ENCODE measurements at regions not wholly inside any gene's neighbourhood (a gene's known extent, or its start where the extent isn't known, plus 50 kb on each side); places are given as distances from the start of the nearest gene placed in this dataset.

- no peak for DNase-seq (ENCODE audit: low read depth)
These were observed 52.6 kb upstream of the OLFM4 start for GRCh38 chr13:52975969-52976368.

GRCh38 chr13:52975161-52975560 is 53.5 kb upstream of the OLFM4 start:
- DNase-seq (ENCODE audit: low read depth) = no peak

- no peak for DNase-seq (ENCODE audit: low read depth)
These were observed 53.9 kb upstream of the OLFM4 start for GRCh38 chr13:52974711-52975110.

GRCh38 chr13:52969373-52969772 is 59.2 kb upstream of the OLFM4 start:
- no peak for DNase-seq (ENCODE audit: low read depth)

- peak; percentile 39 for DNase-seq (ENCODE audit: low read depth)
These were observed 60.4 kb upstream of the OLFM4 start for GRCh38 chr13:52968074-52968700.

- DNase-seq (ENCODE audit: low read depth) = no peak
These were observed 66.6 kb upstream of the OLFM4 start for GRCh38 chr13:52961987-52962386.

GRCh38 chr13:52961256-52961910 is 67.2 kb upstream of the OLFM4 start:
- DNase-seq (ENCODE audit: low read depth) = no peak

GRCh38 chr13:52955472-52955874 is 73.1 kb upstream of the OLFM4 start:
- no peak for DNase-seq (ENCODE audit: low read depth)

- no peak for DNase-seq (ENCODE audit: low read depth)
These were observed 73.8 kb upstream of the OLFM4 start for GRCh38 chr13:52954838-52955237.

GRCh38 chr13:52950436-52950956 is 78.1 kb upstream of the OLFM4 start:
- DNase-seq (ENCODE audit: low read depth) = no peak

- DNase-seq (ENCODE audit: low read depth) = no peak
These were observed 78.9 kb upstream of the OLFM4 start for GRCh38 chr13:52949742-52950141.

GRCh38 chr13:52949044-52949443 is 79.6 kb upstream of the OLFM4 start:
- DNase-seq (ENCODE audit: low read depth) = no peak

GRCh38 chr13:52947921-52948373 is 80.7 kb upstream of the OLFM4 start:
- no peak for DNase-seq (ENCODE audit: low read depth)

- no peak for DNase-seq (ENCODE audit: low read depth)
These were observed 83.3 kb upstream of the OLFM4 start for GRCh38 chr13:52945348-52945747.

GRCh38 chr13:52944697-52945096 is 83.9 kb upstream of the OLFM4 start:
- no peak for DNase-seq (ENCODE audit: low read depth)

GRCh38 chr13:52938065-52938464 is 89.6 kb upstream of the PCDH8 start:
- DNase-seq (ENCODE audit: low read depth) = no peak

- DNase-seq (ENCODE audit: low read depth) = no peak
These were observed 88.4 kb upstream of the PCDH8 start for GRCh38 chr13:52936806-52937205.

GRCh38 chr13:52934258-52934657 is 85.8 kb upstream of the PCDH8 start:
- DNase-seq (ENCODE audit: low read depth) = no peak

- DNase-seq (ENCODE audit: low read depth) = no peak
These were observed 85.2 kb upstream of the PCDH8 start for GRCh38 chr13:52933547-52934210.

GRCh38 chr13:52933099-52933498 is 84.7 kb upstream of the PCDH8 start:
- DNase-seq (ENCODE audit: low read depth) = no peak

GRCh38 chr13:52932649-52933048 is 84.2 kb upstream of the PCDH8 start:
- no peak for DNase-seq (ENCODE audit: low read depth)

GRCh38 chr13:52931539-52932431 is 83.3 kb upstream of the PCDH8 start:
- no peak for DNase-seq (ENCODE audit: low read depth)

All from activated gamma-delta T cell treated with anti-CD3 and anti-CD28 coated beads, Interleukin-2, amount 50 U/mL, for 16 hours (primary cell).